ENCODE measurements at regions not wholly inside any gene's neighbourhood (a gene's known extent, or its start where the extent isn't known, plus 50 kb on each side); places are given as distances from the start of the nearest gene placed in this dataset.

- TF ChIP-seq CTCF (IDR thresholded peaks at IDR 0.05 in 4 of 5, conservative IDR thresholded peaks at IDR 0.05 in 1 of 5) (no peak), POLR2A (IDR thresholded peaks at IDR 0.05) (no peak)
Observed at GRCh38 chr2:234761910-234762309, 189.9 kb upstream of the SH3BP4 start.
